Renal cortex interstitium (tissue), 11 donors: ENCODE measurements at regions not wholly inside any gene's neighbourhood (a gene's known extent, or its start where the extent isn't known, plus 50 kb on each side); places are given as distances from the start of the nearest gene placed in this dataset.

Experiments used
- DNase-seq, 11 donors: peaks; one replicate each; pipeline ENCODE4 v3.0.0-alpha.2; 2013; ENCODE audit warnings: low read depth in 9 of 11, low spot score in 4 of 11; ENCODE audit errors: extremely low read depth in 1 of 11

DNA sequence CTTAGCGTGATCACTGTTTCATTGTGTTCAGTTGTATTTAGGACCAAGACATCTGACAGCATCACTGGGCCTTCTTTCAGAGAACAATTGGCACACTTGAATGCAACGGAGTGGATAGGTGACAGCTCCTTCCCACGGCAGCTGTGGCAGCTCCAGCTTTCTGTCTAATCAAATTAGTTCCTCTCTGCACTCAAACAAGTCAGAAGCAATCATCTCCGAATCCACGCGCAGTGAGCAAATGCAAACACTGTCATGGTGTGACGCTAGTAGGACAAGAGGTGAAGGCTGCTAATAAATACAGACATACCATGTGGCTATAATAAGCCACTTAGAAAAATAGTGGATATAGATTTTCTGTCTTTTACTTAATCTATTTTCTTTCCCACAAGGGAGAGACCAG, 542.4 kb downstream of the ACTR3B start:
- no peak for DNase-seq

DNA sequence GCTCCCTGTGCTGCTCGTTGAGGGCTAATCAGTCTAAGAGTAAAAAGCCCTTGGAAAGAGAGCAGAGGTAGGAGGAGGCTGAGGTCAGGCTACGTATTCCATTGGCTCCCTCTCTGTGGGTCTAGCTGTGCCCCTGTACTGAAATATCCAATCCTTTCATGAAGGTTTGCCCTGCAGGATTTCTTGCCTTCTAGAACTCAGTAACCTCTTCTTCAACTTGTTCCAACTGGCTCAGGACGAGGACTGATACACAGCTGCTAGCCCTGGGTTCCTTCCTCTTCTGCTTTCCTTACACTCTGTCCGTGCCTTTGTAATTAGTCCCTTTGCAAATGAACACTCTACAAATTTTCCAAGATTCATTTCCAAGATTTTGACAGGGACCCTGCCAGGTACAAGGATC, 560.5 kb downstream of the ACTR3B start:
- DNase-seq, result no peak

DNA sequence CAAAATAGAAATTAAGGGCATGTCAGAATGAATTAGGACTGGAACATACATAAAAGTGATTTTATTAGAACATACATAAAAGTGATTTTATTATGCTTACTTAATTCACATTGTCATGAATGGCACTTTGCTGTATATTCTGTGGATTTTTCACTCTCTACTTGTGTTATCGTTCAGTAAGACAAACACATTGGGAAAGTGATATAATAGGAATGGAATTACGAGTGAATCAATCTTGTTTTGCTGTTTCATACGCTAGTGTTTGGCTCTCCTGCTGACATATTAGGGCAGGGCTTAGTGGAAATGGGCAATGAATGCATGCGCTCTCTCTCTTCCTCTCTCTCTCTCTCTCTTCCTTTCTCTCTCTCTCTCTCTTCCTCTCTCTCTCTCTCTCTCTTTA, 561.1 kb downstream of the ACTR3B start:
- peak in 2 of 11 donors; percentile 41 to 48 for DNase-seq

DNA sequence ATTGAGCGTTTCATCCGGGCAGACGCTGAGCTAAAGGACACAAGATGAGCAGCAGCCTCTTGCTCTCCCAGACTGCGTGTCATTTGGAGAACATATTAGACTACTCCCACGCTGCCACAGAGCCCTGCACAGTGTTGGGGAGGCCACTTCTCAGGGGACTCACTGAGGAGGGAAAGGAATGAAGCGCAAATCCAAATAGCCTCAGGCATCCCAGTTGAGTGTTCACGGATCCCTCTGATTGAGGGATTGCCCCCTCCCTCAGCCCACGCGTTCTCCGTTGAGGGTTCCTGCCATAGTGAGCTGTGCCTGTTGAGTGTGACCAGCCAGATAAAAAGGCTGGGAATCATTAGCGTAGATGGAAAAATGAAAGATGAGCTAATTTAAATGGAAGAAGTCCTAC, 563.4 kb downstream of the ACTR3B start:
- DNase-seq, result no peak

DNA sequence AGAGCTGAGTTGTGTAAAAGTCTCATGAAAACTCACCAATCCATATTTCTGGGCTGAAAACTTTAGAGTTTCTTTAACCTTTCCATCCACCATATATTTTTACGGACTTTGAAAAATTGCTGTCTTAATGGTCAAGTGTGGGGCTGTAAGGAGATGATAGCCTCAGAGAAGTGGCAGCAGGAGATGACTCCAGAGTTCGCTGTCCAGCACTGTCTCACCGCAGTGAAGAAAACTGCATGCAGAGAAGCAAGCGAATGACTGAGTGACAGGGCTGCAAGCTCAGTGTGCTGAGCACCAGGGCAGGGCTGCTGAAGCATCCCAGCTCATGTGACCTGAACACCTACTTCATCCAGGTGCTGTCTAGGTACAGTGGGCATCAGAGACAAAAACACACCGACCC, 564.5 kb downstream of the ACTR3B start:
- DNase-seq, result no peak

DNA sequence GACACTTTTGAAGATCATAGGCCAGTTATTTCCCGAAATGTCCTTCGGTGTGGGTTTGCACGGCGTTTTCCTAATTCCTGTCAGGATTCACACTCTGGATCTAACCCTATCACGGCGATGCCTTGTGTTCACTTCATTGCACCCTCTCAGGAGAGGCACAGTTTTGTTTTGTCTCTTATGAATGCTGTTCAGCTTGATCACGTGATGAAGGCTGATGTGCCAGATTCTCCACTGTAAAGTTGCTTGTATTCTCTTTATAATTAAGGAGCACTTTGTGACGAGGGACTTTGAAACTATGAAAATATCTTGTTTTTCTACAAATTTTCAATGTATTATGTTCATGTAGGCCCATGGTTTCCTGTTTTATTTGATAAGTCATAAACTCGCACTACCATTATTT, 568.1 kb downstream of the ACTR3B start:
- no peak for DNase-seq

DNA sequence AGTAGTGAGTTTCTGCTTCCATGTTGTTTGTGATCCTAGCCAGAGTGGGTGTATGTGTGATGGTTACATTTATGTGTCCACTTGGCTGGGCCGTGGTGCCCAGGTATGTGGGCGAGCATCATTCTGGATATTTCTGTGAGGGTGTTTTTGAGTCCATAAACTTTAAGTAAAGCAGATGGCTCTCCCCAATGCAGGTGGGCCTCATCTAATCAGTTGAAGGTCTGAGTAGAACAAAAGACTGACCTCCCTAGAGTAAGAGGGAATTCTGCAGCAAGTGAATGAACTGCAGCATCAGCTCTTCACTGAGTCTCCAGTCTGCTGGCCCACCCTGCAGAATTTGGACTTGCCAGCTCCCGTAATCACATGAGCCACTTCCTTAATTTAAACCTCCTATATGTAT, 571.9 kb downstream of the ACTR3B start:
- DNase-seq, result no peak

DNA sequence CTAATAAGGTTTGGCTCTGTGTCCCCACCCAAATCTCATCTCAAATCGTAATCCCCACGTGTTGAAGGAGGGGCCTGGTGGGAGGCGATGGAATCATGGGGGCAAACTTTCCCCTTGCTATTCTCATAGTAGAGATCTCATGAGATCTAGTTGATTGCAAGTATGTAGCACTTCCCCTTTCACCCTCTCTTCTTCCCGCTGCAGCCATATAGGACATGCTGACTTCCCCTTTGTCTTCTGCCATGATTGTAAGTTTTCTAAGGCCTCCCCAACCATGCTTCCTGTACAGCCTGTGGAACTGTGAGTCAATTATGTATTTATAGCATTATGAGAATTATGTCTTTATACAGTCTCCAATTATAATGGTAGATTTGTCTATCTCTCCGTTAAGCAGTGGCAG, 594.5 kb downstream of the ACTR3B start:
- no peak for DNase-seq

DNA sequence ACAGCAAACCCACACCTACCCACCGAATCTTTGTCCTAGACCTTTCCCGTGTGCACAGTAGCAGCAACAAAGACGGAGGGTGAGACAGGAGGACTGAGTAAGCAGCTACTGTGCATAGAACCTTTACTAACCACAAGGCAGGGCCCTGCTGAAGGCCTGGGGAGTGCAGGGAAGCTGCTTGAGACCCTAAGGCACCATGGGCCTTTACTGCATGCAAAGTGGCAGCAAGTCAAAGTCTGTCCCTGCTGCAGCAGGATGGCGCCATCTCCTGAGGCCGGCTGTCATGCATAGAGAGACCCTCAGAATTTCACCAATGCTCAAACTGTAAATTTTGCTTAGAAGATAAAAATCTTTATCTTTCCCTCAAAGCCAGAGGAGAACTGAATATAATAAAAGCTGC, 610.5 kb downstream of the ACTR3B start:
- no peak for DNase-seq

DNA sequence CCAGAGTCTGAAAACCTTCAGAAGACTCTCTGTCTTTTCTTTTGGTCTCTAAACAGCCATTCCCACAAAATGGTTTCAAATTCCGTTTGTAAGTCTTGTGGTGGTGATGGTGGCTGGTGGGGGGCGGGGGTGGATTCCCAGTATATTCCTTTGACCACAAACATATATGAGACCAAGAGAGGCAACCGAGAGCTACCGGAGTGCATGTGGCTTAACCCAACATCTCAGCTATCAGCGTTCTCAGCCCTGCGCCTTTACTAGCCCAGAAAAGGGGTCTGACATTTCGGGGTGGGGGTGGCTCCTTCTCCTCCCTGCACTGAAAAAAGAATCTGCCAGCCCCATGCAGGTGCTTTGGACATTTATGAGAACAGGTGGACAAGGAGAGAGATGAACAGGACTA, 621.1 kb downstream of the ACTR3B start:
- no peak for DNase-seq

DNA sequence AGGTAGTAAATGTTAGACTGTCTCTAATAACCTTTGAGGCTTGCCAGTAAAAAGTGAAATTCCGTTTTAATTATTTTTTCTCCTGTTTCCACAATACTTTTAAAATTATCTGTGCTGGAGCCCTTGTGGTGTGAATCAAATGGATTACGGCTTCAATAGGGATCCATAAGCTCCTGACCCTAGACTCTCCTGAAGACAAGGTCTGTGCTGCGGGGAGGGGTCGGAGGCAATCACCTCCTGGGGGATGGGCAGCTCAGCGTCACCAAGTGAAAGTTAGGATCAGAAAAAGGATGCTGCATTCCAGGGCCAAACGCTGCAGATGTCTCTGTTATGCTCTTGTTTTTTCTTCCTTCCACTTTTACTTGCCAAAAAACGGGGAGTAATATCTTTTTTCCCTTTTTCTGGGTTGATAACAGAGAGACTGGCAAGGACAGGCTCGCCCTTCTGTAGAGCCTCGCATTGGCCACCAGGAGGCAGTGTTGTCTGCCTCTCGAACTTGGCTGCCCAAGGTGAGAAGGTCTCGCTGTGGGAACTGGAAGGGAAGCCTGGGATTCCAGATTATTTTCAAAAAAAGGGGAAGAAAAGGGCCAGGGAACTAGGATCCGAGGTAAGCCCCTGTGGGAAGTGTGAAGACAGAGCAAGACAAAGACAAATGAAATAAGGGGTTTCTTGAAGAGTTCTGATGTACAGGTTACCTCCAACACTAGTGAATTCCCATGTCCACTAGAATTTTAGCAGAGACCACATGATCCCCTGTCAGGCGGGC, 621.9 kb downstream of the ACTR3B start:
- DNase-seq, result peak; percentile 36 to 67 (median 51)

DNA sequence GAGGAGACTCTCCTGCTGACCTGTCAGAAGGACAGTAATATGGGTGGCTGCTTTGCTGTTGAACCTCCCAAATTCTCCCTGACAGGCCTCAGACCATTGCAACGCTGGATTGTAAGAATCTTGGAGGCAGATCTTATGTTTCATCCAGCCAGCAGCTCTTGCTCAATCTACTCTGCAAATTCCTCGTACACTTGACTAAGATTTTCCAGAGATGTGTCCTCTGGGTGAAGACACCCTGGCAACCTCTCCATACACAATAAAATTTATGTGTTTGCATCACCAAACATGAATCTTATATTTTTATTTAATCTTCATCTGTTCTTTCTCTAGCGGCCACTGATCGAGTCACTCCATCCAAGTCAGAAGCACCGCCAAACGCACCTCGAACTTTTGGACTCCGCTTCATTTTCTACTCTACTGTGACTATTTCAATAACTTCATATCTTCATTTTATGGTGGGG, 623.1 kb downstream of the ACTR3B start:
- no peak for DNase-seq

DNA sequence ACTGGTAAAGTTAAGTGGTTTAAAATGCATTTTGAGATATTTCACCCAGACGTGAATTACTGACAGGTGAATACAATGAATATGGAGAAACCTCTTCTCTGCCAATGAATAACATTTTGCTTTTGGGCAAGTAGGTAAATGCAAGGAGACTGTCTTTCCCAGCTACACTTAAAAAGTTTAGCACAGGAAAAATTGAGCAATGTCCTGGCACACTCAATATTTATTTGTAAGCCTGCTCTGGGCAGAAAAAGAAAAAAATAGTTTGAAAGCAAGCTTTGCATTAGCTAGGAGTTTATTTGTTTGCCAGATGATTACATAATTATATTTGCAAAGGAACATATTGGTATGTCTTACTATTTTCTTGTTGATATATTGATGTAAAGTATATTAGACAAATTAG, 624.2 kb downstream of the ACTR3B start:
- no peak for DNase-seq

DNA sequence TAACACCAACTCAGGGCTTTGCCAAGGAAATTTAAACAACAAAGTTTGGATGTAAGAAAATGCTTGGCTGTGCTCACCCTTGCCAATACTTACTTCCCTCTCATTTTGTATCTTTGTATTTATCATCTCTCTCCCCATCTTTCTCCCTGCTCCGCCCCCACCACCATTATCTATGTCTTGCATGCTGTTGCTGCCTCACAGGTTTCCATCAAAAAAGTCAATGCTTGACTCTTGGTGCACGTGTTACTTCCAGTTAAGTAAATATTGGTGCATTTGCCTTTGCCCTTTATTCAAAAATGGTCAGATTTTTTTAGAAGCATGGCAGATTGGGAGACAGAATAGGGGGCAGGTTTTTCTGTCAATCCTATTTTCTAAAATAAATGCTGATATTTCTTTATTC, 626.0 kb downstream of the ACTR3B start:
- DNase-seq, result no peak

DNA sequence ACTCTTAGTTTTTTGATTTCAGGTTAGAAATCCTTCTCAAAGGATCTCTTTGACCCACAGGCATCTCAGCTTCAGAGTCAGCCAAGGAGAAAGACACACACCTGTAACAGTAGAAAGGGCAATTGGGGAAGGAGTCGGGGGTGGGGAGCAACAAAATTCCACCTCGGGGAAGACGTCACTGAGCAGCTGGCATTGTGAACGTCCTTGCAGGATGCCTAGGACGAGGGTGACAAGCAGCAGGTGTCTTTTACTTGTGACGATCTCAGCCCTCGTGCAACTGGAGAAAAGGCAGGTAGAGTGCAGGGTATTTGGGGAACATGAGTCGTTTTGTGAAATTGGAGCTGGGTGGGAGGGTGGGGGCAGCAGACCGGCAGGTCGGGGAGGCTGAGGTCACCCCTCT, 627.0 kb downstream of the ACTR3B start:
- peak in 1 of 11 donors; percentile 12 for DNase-seq

DNA sequence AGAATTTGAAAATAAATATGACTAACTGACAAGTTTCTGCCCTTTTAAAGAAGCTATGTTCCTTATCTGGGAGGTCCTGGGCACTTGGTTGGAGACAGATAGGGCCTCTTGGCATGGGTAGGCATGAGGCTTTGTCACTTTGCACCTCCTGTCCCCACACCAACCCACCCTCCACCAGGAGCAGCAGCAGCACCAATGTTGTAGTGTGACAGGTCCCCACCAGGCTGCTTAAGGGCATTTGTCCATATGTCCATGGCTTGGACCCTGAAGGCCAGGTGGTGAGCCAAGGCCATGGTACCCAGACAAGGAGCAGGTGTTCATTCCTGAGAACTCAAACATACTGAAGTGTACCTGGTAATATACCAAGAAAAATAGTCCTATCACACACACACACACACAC, 629.1 kb downstream of the ACTR3B start:
- DNase-seq, result no peak

DNA sequence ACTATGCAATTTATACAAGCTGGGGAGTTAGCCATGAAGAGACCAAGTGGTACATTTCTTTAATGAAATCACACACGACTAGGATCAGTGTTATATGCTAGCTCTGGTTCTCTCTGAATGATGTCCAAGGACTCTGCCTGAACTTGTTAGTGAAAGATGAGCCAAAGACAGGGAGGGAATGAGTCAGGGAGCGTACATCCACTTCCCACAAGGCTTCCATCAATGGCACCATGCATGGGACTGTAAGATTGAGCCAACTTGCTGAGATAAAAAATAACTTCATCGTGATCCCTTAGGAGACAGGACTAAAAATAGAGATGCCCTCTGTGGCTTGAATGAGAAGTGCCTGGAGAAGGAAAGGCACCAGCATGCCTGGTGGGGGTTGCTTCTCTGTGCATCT, 629.7 kb downstream of the ACTR3B start:
- no peak for DNase-seq

DNA sequence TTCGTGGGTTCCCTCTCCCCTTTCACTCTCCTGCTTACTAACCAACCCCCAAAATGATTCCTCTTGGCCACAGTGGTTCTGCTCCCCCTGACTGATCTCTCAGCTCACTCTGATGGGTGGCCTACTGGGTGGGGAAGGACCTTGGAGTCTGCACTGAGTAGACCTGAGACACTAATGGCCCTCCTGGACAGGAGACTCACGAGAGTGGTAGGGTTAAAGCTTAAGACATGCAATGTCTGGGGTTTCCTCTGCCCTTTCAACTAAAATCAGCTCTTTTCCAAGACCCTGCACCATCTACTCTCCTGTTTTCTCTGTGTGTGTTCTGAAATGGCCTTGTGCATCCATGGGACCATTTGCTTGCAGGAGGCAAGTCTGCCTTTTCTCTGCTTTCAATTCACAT, 631.4 kb downstream of the ACTR3B start:
- no peak for DNase-seq

DNA sequence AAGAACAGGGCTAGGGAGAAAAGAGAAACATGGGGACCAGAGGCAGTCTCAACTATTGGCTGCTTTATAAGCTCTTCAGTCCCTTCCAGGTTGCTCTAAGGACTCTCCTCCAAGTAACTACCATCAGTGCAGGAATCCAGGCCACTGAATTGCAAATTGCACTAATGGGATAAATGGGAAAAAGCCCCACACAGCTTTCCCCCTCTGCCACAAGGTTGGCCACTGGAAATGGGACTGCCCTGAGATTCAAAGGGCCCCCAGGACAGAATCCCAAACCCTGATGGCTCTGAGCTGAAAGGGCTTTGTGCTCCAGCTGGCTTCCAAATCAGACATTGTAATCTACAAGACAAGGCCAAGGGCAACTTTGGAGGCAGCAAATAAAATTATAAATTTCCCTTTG, 633.2 kb downstream of the ACTR3B start:
- no peak for DNase-seq

DNA sequence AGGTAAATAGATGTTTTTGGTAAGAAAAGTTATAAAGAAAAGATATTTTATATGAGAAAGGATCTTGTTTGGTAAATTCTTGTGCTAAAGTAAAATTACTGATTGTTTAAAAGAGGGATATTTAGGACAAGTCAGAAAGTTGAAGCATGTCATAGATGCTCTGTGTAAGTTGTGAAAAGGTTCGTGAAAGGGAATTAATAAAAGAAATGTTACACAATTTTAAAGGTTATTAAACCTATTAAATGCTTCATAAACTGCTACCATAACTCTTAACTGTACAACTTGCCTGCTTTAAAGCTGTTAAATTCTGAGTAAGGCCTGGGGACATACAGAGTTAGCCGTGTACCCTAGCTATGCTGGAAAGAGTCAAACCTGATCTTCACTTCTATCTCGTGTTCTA, 634.1 kb downstream of the ACTR3B start:
- no peak for DNase-seq

DNA sequence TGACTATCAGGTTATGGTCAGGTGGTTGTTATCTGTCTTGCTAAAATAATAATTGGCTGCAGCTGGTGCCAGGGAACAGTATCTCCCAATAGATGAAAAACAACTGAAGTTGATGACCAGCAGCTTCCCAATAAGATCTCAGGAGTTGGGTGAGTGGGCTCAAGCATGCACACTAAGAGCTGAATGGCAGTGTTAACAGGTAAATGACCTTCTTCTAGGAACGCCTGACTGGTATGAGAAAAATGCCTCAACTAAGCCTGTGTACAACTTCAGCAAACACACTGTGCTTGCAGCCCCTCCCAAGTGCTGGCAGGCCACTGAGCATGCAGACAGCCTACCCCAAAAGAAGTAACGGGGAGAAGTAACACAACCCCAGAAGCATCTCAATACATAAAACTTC, 636.9 kb downstream of the ACTR3B start:
- no peak for DNase-seq
